GM06990 (cell line): ENCODE measurements at regions not wholly inside any gene's neighbourhood (a gene's known extent, or its start where the extent isn't known, plus 50 kb on each side); places are given as distances from the start of the nearest gene placed in this dataset.

Experiments used
- DNase-seq: peaks from one replicate; pipeline ENCODE4 v3.0.0-alpha.2; 2011; ENCODE audit not compliant: insufficient read length; ENCODE audit errors: extremely low read depth
- H3K27me3 ChIP-seq: replicated peaks from 2 replicates; pipeline ENCODE4 v1.6.0; 2011; ENCODE audit warnings: low read length; ENCODE audit not compliant: control insufficient read depth, insufficient read depth
- H3K36me3 ChIP-seq: 2 replicates; pipeline ENCODE4 v1.5.1; 2011; ENCODE audit warnings: low read length; ENCODE audit not compliant: control insufficient read depth, insufficient read depth
- H3K4me3 ChIP-seq: replicated peaks from 2 replicates; pipeline ENCODE4 v1.5.1; 2011; ENCODE audit warnings: low read depth, mild to moderate bottlenecking, control low read depth, low read length
- TF ChIP-seq, protein P1 (sequence below): IDR thresholded peaks from 2 replicates; pipeline ENCODE4 v1.5.1; 2011; ENCODE audit warnings: low read length, control low read depth, mild to moderate bottlenecking, inconsistent platforms; ENCODE audit not compliant: insufficient read depth, poor library complexity, severe bottlenecking

GRCh38 chr12:85588221-85588620, 248.0 kb downstream of the RASSF9 start:
- TF ChIP-seq, protein P1, sequence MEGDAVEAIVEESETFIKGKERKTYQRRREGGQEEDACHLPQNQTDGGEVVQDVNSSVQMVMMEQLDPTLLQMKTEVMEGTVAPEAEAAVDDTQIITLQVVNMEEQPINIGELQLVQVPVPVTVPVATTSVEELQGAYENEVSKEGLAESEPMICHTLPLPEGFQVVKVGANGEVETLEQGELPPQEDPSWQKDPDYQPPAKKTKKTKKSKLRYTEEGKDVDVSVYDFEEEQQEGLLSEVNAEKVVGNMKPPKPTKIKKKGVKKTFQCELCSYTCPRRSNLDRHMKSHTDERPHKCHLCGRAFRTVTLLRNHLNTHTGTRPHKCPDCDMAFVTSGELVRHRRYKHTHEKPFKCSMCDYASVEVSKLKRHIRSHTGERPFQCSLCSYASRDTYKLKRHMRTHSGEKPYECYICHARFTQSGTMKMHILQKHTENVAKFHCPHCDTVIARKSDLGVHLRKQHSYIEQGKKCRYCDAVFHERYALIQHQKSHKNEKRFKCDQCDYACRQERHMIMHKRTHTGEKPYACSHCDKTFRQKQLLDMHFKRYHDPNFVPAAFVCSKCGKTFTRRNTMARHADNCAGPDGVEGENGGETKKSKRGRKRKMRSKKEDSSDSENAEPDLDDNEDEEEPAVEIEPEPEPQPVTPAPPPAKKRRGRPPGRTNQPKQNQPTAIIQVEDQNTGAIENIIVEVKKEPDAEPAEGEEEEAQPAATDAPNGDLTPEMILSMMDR, result no peak
- no peaks in the 10 kb centered on the region for H3K36me3 ChIP-seq
- no peak for DNase-seq
- H3K27me3 ChIP-seq, result no peaks in the 10 kb centered on the region
- no peak overlapping the region for H3K4me3 ChIP-seq

- Histone ChIP-seq H3K4me3 (no peak overlapping the region), H3K36me3 (no peaks in the 10 kb centered on the region), H3K27me3 (no peaks in the 10 kb centered on the region)
- no peak for DNase-seq
- TF ChIP-seq, protein P1, result no peak
Measured at GRCh38 chr12:85600841-85601240, 235.4 kb downstream of the RASSF9 start.

- Histone ChIP-seq H3K36me3 (no peaks in the 10 kb centered on the region), H3K27me3 (no peaks in the 10 kb centered on the region), H3K4me3 (no peak overlapping the region)
- TF ChIP-seq, protein P1, result no peak
- DNase-seq, result no peak
Measured at GRCh38 chr12:85603556-85603955, 232.7 kb downstream of the RASSF9 start.

DNA sequence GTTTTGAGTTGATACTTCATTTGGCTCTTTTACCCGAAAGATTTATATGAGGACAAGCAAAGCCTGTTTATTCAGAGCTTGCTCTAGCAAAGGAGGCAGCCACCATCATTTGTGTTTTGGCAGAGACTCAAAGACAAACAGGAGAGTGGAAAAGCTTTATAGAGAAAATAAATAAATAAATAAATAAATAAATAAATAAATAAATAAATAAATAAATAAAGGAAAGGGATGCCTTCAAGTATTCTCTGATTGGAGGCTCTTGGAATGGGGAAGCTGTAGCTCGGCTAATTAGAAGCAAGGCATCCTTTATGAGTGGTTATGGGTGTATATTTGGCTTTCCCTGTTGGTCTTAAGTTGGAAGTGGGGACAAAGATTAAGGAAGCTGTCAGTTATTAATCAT, 229.8 kb downstream of the RASSF9 start:
- H3K36me3 ChIP-seq, result no peaks in the 10 kb centered on the region
- no peak for DNase-seq
- no peaks in the 10 kb centered on the region for H3K27me3 ChIP-seq
- no peak overlapping the region for H3K4me3 ChIP-seq
- TF ChIP-seq, protein P1, result no peak

GRCh38 chr12:85609778-85610177, 226.4 kb downstream of the RASSF9 start:
- TF ChIP-seq, protein P1, result no peak
- Histone ChIP-seq H3K36me3 (no peaks in the 10 kb centered on the region), H3K4me3 (no peak overlapping the region), H3K27me3 (no peaks in the 10 kb centered on the region)
- no peak for DNase-seq

GRCh38 chr12:85610194-85610593, 226.0 kb downstream of the RASSF9 start:
- DNase-seq, result no peak
- Histone ChIP-seq H3K27me3 (no peaks in the 10 kb centered on the region), H3K4me3 (no peak overlapping the region), H3K36me3 (no peaks in the 10 kb centered on the region)
- TF ChIP-seq, protein P1, result no peak
